ENCODE measurements at regions not wholly inside any gene's neighbourhood (a gene's known extent, or its start where the extent isn't known, plus 50 kb on each side); places are given as distances from the start of the nearest gene placed in this dataset.

GRCh38 chr21:32184485-32184884 is 94.4 kb downstream of the MIS18A start:
- no peak overlapping the region for H3K4me3 Mint-ChIP-seq

GRCh38 chr21:32184065-32184464 is 94.8 kb downstream of the MIS18A start:
- Mint-ChIP-seq H3K27ac (ENCODE audit: unreplicated experiment) (no peak overlapping the region), H3K9me3 (peaks cover 6% of the 10 kb centered on the region), H3K36me3 (ENCODE audit: low read depth) (peaks cover 2% of the 10 kb centered on the region), H3K4me1 (peaks cover 23% of the 10 kb centered on the region), H3K27me3 (ENCODE audit: low read depth) (peaks cover 8% of the 10 kb centered on the region), H3K4me3 (no peak overlapping the region)
- DNase-seq (ENCODE audit: low read depth, low spot score), result no peak
- no peak for TF ChIP-seq CTCF (conservative IDR thresholded peaks at IDR 0.05)

More at GRCh38 chr21:32184485-32184884, 94.4 kb downstream of the MIS18A start:
- Mint-ChIP-seq H3K36me3 (ENCODE audit: low read depth) (peaks cover 2% of the 10 kb centered on the region), H3K9me3 (peaks cover 6% of the 10 kb centered on the region), H3K4me1 (peaks cover 23% of the 10 kb centered on the region), H3K27ac (ENCODE audit: unreplicated experiment) (peak overlapping the region; percentile 70), H3K27me3 (ENCODE audit: low read depth) (peaks cover 8% of the 10 kb centered on the region)
- no peak for TF ChIP-seq CTCF (conservative IDR thresholded peaks at IDR 0.05)
- no peak for DNase-seq (ENCODE audit: low read depth, low spot score)

GRCh38 chr21:32183396-32183795 is 95.5 kb downstream of the MIS18A start:
- no peak for DNase-seq (ENCODE audit: low read depth, low spot score)
- Mint-ChIP-seq H3K36me3 (ENCODE audit: low read depth) (peaks cover 2% of the 10 kb centered on the region), H3K4me3 (no peak overlapping the region), H3K27me3 (ENCODE audit: low read depth) (peaks cover 8% of the 10 kb centered on the region), H3K27ac (ENCODE audit: unreplicated experiment) (no peak overlapping the region), H3K4me1 (peaks cover 23% of the 10 kb centered on the region), H3K9me3 (peaks cover 6% of the 10 kb centered on the region)
- no peak for TF ChIP-seq CTCF (conservative IDR thresholded peaks at IDR 0.05)

GRCh38 chr21:32182449-32182848 is 96.4 kb downstream of the MIS18A start:
- H3K27me3 Mint-ChIP-seq (ENCODE audit: low read depth), result peaks cover 8% of the 10 kb centered on the region
- H3K27ac Mint-ChIP-seq (ENCODE audit: unreplicated experiment), result no peak overlapping the region
- TF ChIP-seq CTCF (conservative IDR thresholded peaks at IDR 0.05), result no peak
- peaks cover 6% of the 10 kb centered on the region for H3K9me3 Mint-ChIP-seq
- H3K4me3 Mint-ChIP-seq, result no peak overlapping the region
- peaks cover 2% of the 10 kb centered on the region for H3K36me3 Mint-ChIP-seq (ENCODE audit: low read depth)
- peaks cover 22% of the 10 kb centered on the region for H3K4me1 Mint-ChIP-seq
- no peak for DNase-seq (ENCODE audit: low read depth, low spot score)

- no peak for DNase-seq (ENCODE audit: low read depth, low spot score)
- peaks cover 12% of the 10 kb centered on the region for H3K4me1 Mint-ChIP-seq
- H3K27me3 Mint-ChIP-seq (ENCODE audit: low read depth), result peaks cover 8% of the 10 kb centered on the region
- H3K4me3 Mint-ChIP-seq, result no peak overlapping the region
- H3K9me3 Mint-ChIP-seq, result peaks cover 6% of the 10 kb centered on the region
- no peak overlapping the region for H3K27ac Mint-ChIP-seq (ENCODE audit: unreplicated experiment)
- no peak for TF ChIP-seq CTCF (conservative IDR thresholded peaks at IDR 0.05)
- H3K36me3 Mint-ChIP-seq (ENCODE audit: low read depth), result peaks cover 2% of the 10 kb centered on the region
Measured at GRCh38 chr21:32181457-32181856, 97.4 kb downstream of the MIS18A start.

- no peak overlapping the region for H3K4me3 Mint-ChIP-seq
- H3K27ac Mint-ChIP-seq (ENCODE audit: unreplicated experiment), result no peak overlapping the region
- H3K4me1 Mint-ChIP-seq, result no peaks in the 10 kb centered on the region
- no peaks in the 10 kb centered on the region for H3K27me3 Mint-ChIP-seq (ENCODE audit: low read depth)
- peaks cover 3% of the 10 kb centered on the region for H3K9me3 Mint-ChIP-seq
- TF ChIP-seq CTCF (conservative IDR thresholded peaks at IDR 0.05), result no peak
- H3K36me3 Mint-ChIP-seq (ENCODE audit: low read depth), result no peaks in the 10 kb centered on the region
- DNase-seq (ENCODE audit: low read depth, low spot score), result no peak
Measured at GRCh38 chr21:32174819-32175218, 104.0 kb downstream of the MIS18A start.
